Naive thymus-derived CD8-positive, alpha-beta T cell (primary cell): ENCODE measurements at regions not wholly inside any gene's neighbourhood (a gene's known extent, or its start where the extent isn't known, plus 50 kb on each side); places are given as distances from the start of the nearest gene placed in this dataset.

Source experiments
- ATAC-seq, 2 donors: fragments of 150-1000 bp; cut with Tn5 transposase in 1 of 2; sonication (Bioruptor Pico), chemical (Tn5 transposase) in 1 of 2; 1 replicate in 1 of 2; 2 replicates in 1 of 2; pipeline ENCODE4 v1.10.0; 2021; ENCODE audit warnings: mild to moderate bottlenecking in 2 of 2, moderate library complexity in 2 of 2
- POLR2A ChIA-PET: fragments of 350-600 bp; sonication (Branson Sonifier 250); formaldehyde crosslinking; loops from one replicate; lab custom pipeline; 2021; ENCODE audit warnings: antibody characterized with exemption; lab: Charles Lee
- DNase-seq, 10 donors: peaks; one replicate each; pipeline versions ENCODE4 v3.0.0 to v3.0.0-alpha.2; 2020 to 2022
- H3K27ac Mint-ChIP-seq, 10 donors: one replicate each; pipeline ENCODE4 v1.8.0; 2020 to 2022; ENCODE audit warnings: mild to moderate bottlenecking in 10 of 10, mixed read lengths in 10 of 10, moderate library complexity in 4 of 10, inconsistent platforms in 1 of 10
- H3K27me3 Mint-ChIP-seq, 5 donors: one replicate each; pipeline ENCODE4 v1.8.0; 2021 to 2022; ENCODE audit warnings: mixed read lengths in 5 of 5
- H3K36me3 Mint-ChIP-seq, 3 donors: one replicate each; pipeline ENCODE4 v1.8.0; 2020 to 2022; ENCODE audit warnings: mixed read lengths in 3 of 3, mild to moderate bottlenecking in 2 of 3, inconsistent platforms in 1 of 3
- H3K4me1 Mint-ChIP-seq, 4 donors: one replicate each; pipeline ENCODE4 v1.8.0; 2021 to 2022; ENCODE audit warnings: mixed read lengths in 4 of 4
- H3K4me3 Mint-ChIP-seq, 10 donors: one replicate each; pipeline ENCODE4 v1.8.0; 2020 to 2022; ENCODE audit warnings: mild to moderate bottlenecking in 10 of 10, mixed read lengths in 10 of 10, moderate library complexity in 6 of 10, inconsistent platforms in 1 of 10
- H3K9me3 Mint-ChIP-seq, 9 donors: one replicate each; pipeline ENCODE4 v1.8.0; 2020 to 2022; ENCODE audit warnings: mixed read lengths in 9 of 9, mild to moderate bottlenecking in 3 of 9, inconsistent platforms in 1 of 9, moderate library complexity in 1 of 9

- DNase-seq (no peak), ATAC-seq (no peak)
- Mint-ChIP-seq H3K27ac (no peak overlapping the region), H3K4me1 (no peaks in the 10 kb centered on the region), H3K4me3 (no peak overlapping the region), H3K36me3 (peaks cover 0 to 5% (median 0%) of the 10 kb centered on the region in 3 donors), H3K9me3 (peaks cover 0 to 7% (median 2%) of the 10 kb centered on the region in 9 donors), H3K27me3 (peaks cover 23 to 52% (median 29%) of the 10 kb centered on the region in 5 donors)
- POLR2A ChIA-PET: no interaction called here
Measured at GRCh38 chr10:130638991-130639390, 502.8 kb downstream of the GLRX3 start.

- DNase-seq (no peak), ATAC-seq (no peak)
- no peak overlapping the region for H3K4me3 Mint-ChIP-seq
- no peaks in the 10 kb centered on the region for H3K4me1 Mint-ChIP-seq
- peaks cover 0 to 7% (median 0%) of the 10 kb centered on the region in 9 donors for H3K9me3 Mint-ChIP-seq
- POLR2A ChIA-PET: no interaction called here
- peaks cover 0 to 19% (median 5%) of the 10 kb centered on the region in 5 donors for H3K27me3 Mint-ChIP-seq
- H3K27ac Mint-ChIP-seq: no peak overlapping the region
- H3K36me3 Mint-ChIP-seq: no peaks in the 10 kb centered on the region
Measured at GRCh38 chr10:130642926-130643325, 506.7 kb downstream of the GLRX3 start.

- ATAC-seq: no peak
- POLR2A ChIA-PET: no interaction called here
- Mint-ChIP-seq H3K4me1 (peaks cover 0 to 2% (median 0%) of the 10 kb centered on the region in 4 donors), H3K36me3 (no peaks in the 10 kb centered on the region), H3K9me3 (peaks cover 0 to 10% (median 0%) of the 10 kb centered on the region in 9 donors), H3K27me3 (peaks cover 0 to 18% (median 4%) of the 10 kb centered on the region in 5 donors), H3K4me3 (no peak overlapping the region), H3K27ac (no peak overlapping the region)
- no peak for DNase-seq
Measured at GRCh38 chr10:130647341-130647740, 511.1 kb downstream of the GLRX3 start.

- no peak for ATAC-seq
- peaks cover 3 to 16% (median 4%) of the 10 kb centered on the region in 5 donors for H3K27me3 Mint-ChIP-seq
- peaks cover 0 to 11% (median 0%) of the 10 kb centered on the region in 9 donors for H3K9me3 Mint-ChIP-seq
- no peaks in the 10 kb centered on the region for H3K36me3 Mint-ChIP-seq
- POLR2A ChIA-PET: no interaction called here
- no peak overlapping the region for H3K27ac Mint-ChIP-seq
- no peak for DNase-seq
- H3K4me1 Mint-ChIP-seq: peaks cover 0 to 2% (median 0%) of the 10 kb centered on the region in 4 donors
- no peak overlapping the region for H3K4me3 Mint-ChIP-seq
Measured at GRCh38 chr10:130648807-130649206, 512.6 kb downstream of the GLRX3 start.

- peaks cover 3 to 16% (median 9%) of the 10 kb centered on the region in 5 donors for H3K27me3 Mint-ChIP-seq
- DNase-seq: no peak
- peaks cover 0 to 3% (median 1%) of the 10 kb centered on the region in 4 donors for H3K4me1 Mint-ChIP-seq
- no peak overlapping the region for H3K27ac Mint-ChIP-seq
- H3K4me3 Mint-ChIP-seq: no peak overlapping the region
- ATAC-seq: no peak
- POLR2A ChIA-PET: no interaction called here
- H3K9me3 Mint-ChIP-seq: peaks cover 0 to 8% (median 0%) of the 10 kb centered on the region in 9 donors
- no peaks in the 10 kb centered on the region for H3K36me3 Mint-ChIP-seq
Measured at GRCh38 chr10:130652544-130652943, 516.4 kb downstream of the GLRX3 start.

GRCh38 chr10:130652964-130653578, 516.9 kb downstream of the GLRX3 start:
- POLR2A ChIA-PET: no interaction called here
- DNase-seq (no peak), ATAC-seq (no peak)
- Mint-ChIP-seq H3K27ac (no peak overlapping the region), H3K4me1 (peaks cover 0 to 3% (median 1%) of the 10 kb centered on the region in 4 donors), H3K4me3 (no peak overlapping the region), H3K36me3 (no peaks in the 10 kb centered on the region), H3K9me3 (peaks cover 0 to 7% (median 0%) of the 10 kb centered on the region in 9 donors), H3K27me3 (peaks cover 3 to 17% (median 9%) of the 10 kb centered on the region in 5 donors)

GRCh38 chr10:130654726-130655125, 518.5 kb downstream of the GLRX3 start:
- H3K36me3 Mint-ChIP-seq: no peaks in the 10 kb centered on the region
- no peak for ATAC-seq
- DNase-seq: no peak
- no peak overlapping the region for H3K27ac Mint-ChIP-seq
- H3K9me3 Mint-ChIP-seq: peaks cover 0 to 4% (median 0%) of the 10 kb centered on the region in 9 donors
- H3K4me1 Mint-ChIP-seq: peaks cover 0 to 3% (median 1%) of the 10 kb centered on the region in 4 donors
- H3K4me3 Mint-ChIP-seq: no peak overlapping the region
- peaks cover 1 to 14% (median 9%) of the 10 kb centered on the region in 5 donors for H3K27me3 Mint-ChIP-seq
- POLR2A ChIA-PET: no interaction called here

- peaks cover 0 to 3% (median 1%) of the 10 kb centered on the region in 4 donors for H3K4me1 Mint-ChIP-seq
- POLR2A ChIA-PET: no interaction called here
- no peak overlapping the region for H3K27ac Mint-ChIP-seq
- ATAC-seq (no peak), DNase-seq (no peak)
- H3K27me3 Mint-ChIP-seq: peaks cover 1 to 13% (median 9%) of the 10 kb centered on the region in 5 donors
- no peak overlapping the region for H3K4me3 Mint-ChIP-seq
- H3K9me3 Mint-ChIP-seq: peaks cover 0 to 4% (median 0%) of the 10 kb centered on the region in 9 donors
- H3K36me3 Mint-ChIP-seq: no peaks in the 10 kb centered on the region
Measured at GRCh38 chr10:130655313-130656186, 519.4 kb downstream of the GLRX3 start.

- POLR2A ChIA-PET: no interaction called here
- ATAC-seq (no peak), DNase-seq (no peak)
- Mint-ChIP-seq H3K36me3 (no peaks in the 10 kb centered on the region), H3K27ac (no peak overlapping the region), H3K4me1 (peaks cover 0 to 3% (median 1%) of the 10 kb centered on the region in 4 donors), H3K9me3 (peaks cover 0 to 4% (median 0%) of the 10 kb centered on the region in 9 donors), H3K27me3 (peaks cover 1 to 13% (median 9%) of the 10 kb centered on the region in 5 donors), H3K4me3 (no peak overlapping the region)
Measured at GRCh38 chr10:130656187-130656575, 520.0 kb downstream of the GLRX3 start.

- POLR2A ChIA-PET: no interaction called here
- Mint-ChIP-seq H3K4me1 (peaks cover 0 to 3% (median 1%) of the 10 kb centered on the region in 4 donors), H3K9me3 (peaks cover 0 to 4% (median 0%) of the 10 kb centered on the region in 9 donors), H3K27me3 (peaks cover 1 to 13% (median 9%) of the 10 kb centered on the region in 5 donors), H3K36me3 (no peaks in the 10 kb centered on the region), H3K27ac (peak overlapping the region in 1 of 10 donors; percentile 9), H3K4me3 (no peak overlapping the region)
- ATAC-seq: no peak
- DNase-seq: no peak
Measured at GRCh38 chr10:130656582-130657133, 520.5 kb downstream of the GLRX3 start.

GRCh38 chr10:130658687-130659290, 522.6 kb downstream of the GLRX3 start:
- Mint-ChIP-seq H3K4me3 (no peak overlapping the region), H3K9me3 (no peaks in the 10 kb centered on the region), H3K36me3 (no peaks in the 10 kb centered on the region), H3K27me3 (peaks cover 0 to 10% (median 9%) of the 10 kb centered on the region in 5 donors), H3K4me1 (peaks cover 0 to 3% (median 1%) of the 10 kb centered on the region in 4 donors), H3K27ac (peak overlapping the region in 1 of 10 donors; percentile 41)
- no peak for ATAC-seq
- POLR2A ChIA-PET: no interaction called here
- DNase-seq: no peak

- Mint-ChIP-seq H3K4me3 (no peak overlapping the region), H3K4me1 (peaks cover 0 to 3% (median 1%) of the 10 kb centered on the region in 4 donors), H3K9me3 (no peaks in the 10 kb centered on the region), H3K36me3 (no peaks in the 10 kb centered on the region), H3K27me3 (peaks cover 0 to 10% (median 6%) of the 10 kb centered on the region in 5 donors), H3K27ac (no peak overlapping the region)
- POLR2A ChIA-PET: no interaction called here
- ATAC-seq (no peak), DNase-seq (no peak)
Measured at GRCh38 chr10:130659528-130659927, 523.3 kb downstream of the GLRX3 start.
